ENCODE measurements at regions not wholly inside any gene's neighbourhood (a gene's known extent, or its start where the extent isn't known, plus 50 kb on each side); places are given as distances from the start of the nearest gene placed in this dataset.

- DNase-seq (ENCODE audit: low spot score), result no peak
These were observed 87.6 kb upstream of the MTPN start for GRCh38 chr7:136064627-136065237.

DNA sequence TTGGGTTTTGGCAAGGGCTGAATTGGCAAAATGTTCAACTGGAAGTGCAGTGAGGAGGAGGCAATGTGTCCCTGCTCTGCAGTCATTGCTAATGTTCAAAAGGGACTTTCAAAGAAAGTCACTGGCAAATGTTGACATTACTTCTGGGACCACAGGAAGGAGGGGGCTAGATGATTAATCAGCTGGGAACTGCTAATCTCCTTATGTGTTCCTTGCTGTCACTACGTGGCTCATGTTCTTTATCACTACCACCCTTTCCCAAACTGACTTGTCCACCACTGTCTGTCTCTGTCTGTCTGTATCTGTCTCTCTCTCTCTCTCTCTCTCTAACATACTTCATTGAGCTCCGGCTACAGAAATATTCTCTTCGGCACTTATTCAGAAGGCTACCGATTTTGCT is 86.9 kb upstream of the MTPN start:
- no peak for DNase-seq (ENCODE audit: low spot score)

- DNase-seq (ENCODE audit: low spot score), result no peak
These were observed 86.1 kb upstream of the MTPN start for GRCh38 chr7:136063326-136063666.

DNA sequence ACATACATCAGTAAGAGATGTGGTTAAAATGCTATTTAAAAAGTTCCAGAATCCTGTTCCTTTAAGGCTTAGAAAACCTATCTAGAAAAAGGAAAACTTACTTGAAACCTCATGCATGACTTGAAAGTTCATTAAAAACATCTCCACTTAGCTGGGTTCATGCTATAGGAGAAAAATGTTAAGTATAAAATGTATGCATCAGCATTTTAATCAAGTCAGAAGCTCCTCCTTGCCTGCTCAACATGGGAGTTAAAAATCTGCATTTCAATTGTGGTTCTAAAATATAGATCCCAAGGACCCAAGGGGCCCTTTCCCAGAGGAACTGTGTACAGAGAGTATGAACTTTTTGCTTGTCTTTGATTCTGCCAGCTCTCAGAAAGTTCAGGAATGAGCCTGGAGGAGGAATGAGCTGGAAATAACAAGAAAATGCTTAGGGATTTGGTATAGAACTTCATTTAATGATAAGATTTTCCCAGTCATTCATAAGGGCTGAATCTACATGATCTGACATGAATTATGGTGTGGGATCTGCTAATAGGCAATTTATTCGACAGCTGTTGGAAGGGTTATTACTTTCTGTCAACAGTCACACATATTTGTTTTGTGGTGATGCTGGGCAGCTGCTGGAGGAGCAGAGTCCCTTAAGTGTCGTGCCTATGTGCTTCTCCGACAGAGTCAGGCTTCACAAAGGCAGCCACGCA is 85.6 kb upstream of the MTPN start:
- DNase-seq (ENCODE audit: low spot score), result no peak

DNA sequence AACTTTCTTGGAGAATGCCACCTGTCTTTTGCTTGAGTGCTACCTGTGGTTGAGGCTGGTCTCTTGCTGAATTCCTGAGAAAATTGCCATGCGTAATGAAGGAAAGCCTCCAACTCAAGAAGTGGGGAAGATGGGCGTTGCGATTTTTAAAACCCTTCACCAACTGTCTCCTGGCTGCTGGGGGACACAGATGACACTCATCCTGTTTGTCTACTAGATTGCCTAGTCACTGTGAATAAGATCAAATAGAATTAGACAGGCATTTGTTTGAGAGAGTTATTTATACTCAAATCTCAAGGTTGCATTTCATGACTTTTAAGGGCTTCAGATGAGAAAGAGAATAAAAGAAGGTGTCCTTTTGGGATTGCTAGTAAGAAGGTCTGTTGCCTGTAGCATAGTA is 84.3 kb upstream of the MTPN start:
- no peak for DNase-seq (ENCODE audit: low spot score)

DNA sequence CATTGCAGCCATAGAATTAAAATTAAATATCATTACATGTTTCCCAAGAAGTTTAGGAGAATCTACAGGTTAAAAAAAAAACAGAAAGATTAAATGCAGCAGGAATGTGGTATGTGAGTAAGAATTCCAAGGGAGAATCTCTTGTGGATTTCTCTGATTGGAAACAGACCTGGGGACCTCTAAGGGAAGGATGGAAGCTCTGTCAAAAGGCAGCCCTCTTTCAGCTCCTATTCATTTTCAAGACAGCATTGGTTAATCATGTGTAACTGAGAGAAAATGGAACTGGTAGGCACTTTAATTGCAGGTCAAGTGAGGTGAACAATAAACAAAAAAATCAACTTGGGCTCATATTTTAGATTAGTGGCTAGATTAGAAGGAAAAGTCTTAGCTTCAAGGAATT is 81.4 kb upstream of the MTPN start:
- DNase-seq (ENCODE audit: low spot score), result no peak

- no peak for DNase-seq (ENCODE audit: low spot score)
These were observed 80.3 kb upstream of the MTPN start for GRCh38 chr7:136057509-136057908.

DNA sequence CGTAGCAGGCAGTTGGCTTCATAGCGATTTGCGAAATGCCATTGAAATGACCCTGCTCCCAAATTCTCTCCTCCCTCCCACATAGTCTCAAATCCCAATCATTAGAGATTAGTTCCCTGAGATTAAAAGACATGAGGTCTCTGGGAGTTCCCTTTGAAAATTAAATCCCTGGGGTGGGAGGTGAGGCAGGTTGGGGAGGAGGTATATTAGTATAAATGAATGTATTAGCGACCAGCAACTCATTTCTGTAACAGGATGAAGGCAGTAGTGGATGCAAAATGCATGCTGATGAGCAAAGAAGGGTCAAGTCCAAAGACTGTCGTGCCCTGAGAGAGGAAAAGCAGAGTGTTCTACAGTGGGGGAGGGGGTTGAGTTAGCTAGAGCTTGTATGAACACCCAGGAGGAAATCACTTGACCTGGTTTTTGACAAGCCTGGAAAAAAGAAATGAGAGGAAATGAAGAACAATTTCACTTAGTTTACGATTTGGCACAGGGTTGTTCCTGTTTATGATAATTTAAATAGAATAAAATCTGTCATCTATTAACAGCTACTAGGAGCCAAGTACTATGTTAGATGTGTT is 79.6 kb upstream of the MTPN start:
- no peak for DNase-seq (ENCODE audit: low spot score)

GRCh38 chr7:136055266-136055665 is 78.1 kb upstream of the MTPN start:
- no peak for DNase-seq (ENCODE audit: low spot score)

- no peak for DNase-seq (ENCODE audit: low spot score)
These were observed 76.7 kb upstream of the MTPN start for GRCh38 chr7:136053689-136054485.

GRCh38 chr7:136051203-136051928 is 74.2 kb upstream of the MTPN start:
- no peak for DNase-seq (ENCODE audit: low spot score)

DNA sequence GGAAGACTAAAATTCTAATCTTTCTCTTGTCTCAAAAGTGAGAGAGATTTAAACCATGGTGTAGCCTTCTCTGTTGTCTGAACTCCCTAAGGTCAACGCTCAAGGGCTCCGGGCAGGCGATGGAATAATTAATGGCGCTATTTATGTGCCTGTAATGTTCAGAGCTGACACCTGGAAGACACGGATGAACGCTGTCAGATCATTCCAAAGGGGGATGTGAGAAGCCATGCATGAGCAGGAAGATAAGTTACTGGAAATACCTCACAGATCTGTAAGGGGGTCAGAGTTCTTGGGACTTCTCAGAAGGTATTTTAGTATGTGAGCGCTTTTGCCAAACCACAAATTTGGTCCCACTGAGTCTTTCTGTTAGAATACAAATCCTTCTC is 73.3 kb upstream of the MTPN start:
- DNase-seq (ENCODE audit: low spot score), result no peak

GRCh38 chr7:136049818-136050461 is 72.8 kb upstream of the MTPN start:
- no peak for DNase-seq (ENCODE audit: low spot score)

DNA sequence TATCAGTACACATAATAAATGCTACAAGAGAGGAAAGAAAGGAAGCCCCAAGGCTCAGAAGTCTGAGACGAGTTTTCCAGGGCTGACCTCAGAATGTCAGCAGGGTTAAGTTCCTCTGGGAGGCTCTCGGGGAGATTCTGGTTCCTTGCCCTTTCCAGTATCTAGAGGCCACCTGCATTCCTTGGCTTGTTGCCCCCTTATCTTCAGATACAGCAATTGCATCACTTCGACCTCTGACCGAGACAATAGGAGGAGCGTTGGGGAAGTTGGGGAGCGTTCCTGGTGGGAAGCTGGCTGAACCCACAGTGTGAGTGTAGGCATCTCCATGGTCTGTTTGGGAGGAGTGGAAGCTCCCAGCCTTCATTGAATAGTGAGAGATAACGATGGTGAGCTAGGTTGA is 72.0 kb upstream of the MTPN start:
- no peak for DNase-seq (ENCODE audit: low spot score)

GRCh38 chr7:136046548-136046947 is 69.4 kb upstream of the MTPN start:
- no peak for DNase-seq (ENCODE audit: low spot score)

- no peak for DNase-seq (ENCODE audit: low spot score)
These were observed 68.8 kb upstream of the MTPN start for GRCh38 chr7:136045992-136046391.

DNA sequence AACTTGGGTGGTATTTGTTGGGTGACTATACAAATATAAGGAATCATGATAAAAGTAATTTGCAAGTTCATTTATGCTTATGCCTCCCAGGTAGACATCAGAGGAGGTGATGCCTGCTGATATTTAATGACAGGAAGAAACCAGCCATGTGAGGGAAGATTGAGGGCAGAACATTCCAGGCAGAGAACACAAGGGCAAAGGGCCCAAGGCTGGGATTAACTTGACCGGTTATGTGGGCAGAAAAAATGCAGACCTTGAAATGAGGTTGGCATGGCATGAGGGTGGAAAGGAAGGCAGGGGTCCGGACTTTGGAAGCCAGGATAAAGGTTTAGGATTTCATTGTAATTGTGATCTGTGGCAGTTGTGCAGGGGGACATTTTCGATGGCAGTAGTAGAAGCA is 68.0 kb upstream of the MTPN start:
- DNase-seq (ENCODE audit: low spot score), result no peak

- no peak for DNase-seq (ENCODE audit: low spot score)
These were observed 62.6 kb upstream of the MTPN start for GRCh38 chr7:136039577-136040345.

- no peak for DNase-seq (ENCODE audit: low spot score)
These were observed 59.2 kb upstream of the MTPN start for GRCh38 chr7:136036336-136036735.

DNA sequence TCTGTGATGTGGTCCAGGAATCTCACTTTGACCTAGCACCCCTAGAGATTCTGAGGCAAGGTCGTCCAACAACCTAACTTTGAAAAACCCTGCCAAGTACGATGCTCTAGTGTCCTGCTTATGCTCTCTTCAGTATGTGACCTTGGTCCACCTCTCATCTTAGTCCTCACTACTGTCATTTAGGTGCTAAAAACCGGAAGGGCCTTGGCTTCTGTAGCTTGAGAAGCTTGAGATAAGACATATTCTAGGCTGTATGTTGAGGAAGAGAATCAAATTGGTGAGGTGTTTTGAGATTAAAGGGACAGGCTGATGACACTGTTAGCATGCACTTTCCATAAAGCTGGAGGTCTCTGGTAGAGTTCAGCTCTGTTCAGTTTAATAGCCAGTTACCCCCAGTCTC is 57.0 kb upstream of the MTPN start:
- no peak for DNase-seq (ENCODE audit: low spot score)

DNA sequence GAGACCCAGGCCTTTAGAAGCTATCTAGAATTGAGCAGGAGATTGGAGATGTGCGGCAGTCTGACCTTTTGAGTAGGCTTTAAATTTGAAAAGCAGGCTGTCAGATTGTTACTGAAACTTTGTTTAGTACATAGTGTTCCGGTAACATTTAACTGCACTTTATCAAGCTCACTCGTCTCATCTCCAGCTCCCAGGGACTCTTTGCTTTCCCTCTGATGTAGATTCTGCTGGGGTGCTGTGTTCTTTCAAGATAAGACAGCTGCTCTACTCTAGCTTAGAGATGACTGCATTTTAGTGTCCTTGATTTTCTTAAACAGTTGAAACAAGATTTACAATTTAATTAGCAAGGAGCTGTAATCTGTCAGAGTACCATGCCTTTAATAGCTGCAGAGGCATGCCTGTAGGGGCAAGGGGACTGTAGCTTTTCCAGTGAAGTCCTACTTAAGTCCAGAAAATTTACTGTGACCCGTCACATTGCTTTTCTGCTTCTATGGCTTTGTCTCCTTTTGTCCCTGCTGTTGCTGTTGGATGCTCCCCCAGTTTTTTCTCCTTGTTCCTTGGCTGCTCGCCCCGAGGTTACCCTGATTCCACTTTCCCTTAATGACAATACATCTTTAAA is 56.4 kb upstream of the MTPN start:
- DNase-seq (ENCODE audit: low spot score), result no peak
